Endothelial cell of umbilical vein (primary cell): ENCODE measurements at regions not wholly inside any gene's neighbourhood (a gene's known extent, or its start where the extent isn't known, plus 50 kb on each side); places are given as distances from the start of the nearest gene placed in this dataset.

Experiments used
- BruUV-seq: library from RNA; stranded (reverse); fragments of 400-500 nt; replicated peaks from 2 replicates; lab custom pipeline; 2021; lab: Mats Ljungman, UMichigan
- CTCF ChIA-PET: fragments of 300-600, 350-600 bp; sonication (Branson Sonifier 250); formaldehyde crosslinking; loops from one replicate; lab custom pipeline; 2021; ENCODE audit warnings: antibody characterized with exemption, inconsistent platforms; lab: Charles Lee
- POLR2A ChIA-PET: fragments of 300-600, 350-600 bp; sonication (Branson Sonifier 250); formaldehyde crosslinking; loops from one replicate; lab custom pipeline; 2021; ENCODE audit warnings: antibody characterized with exemption, inconsistent platforms; lab: Charles Lee
- DNase-seq: peaks from one replicate; pipeline ENCODE4 v3.0.0-alpha.2; 2011; ENCODE audit warnings: low read depth, low spot score
- FAIRE-seq: peaks from 2 replicates; lab custom pipeline; 2011; peaks lifted over from hg19 to GRCh38; lab: Jason Lieb, UNC
- H2AFZ ChIP-seq: 2 replicates; pipeline ENCODE4 v1.6.0; 2012; ENCODE audit warnings: low read depth, low read length, control low read depth, inconsistent platforms
- H3K27ac ChIP-seq: 2 replicates; pipeline ENCODE4 v1.5.1; 2011; ENCODE audit warnings: low read depth, mild to moderate bottlenecking, control low read depth, low read length, moderate library complexity; ENCODE audit not compliant: insufficient read depth
- H3K27me3 ChIP-seq, 2 experiments: 2 replicates each; pipeline versions ENCODE4 v1.6.0 to v1.6.1; 2011; ENCODE audit warnings: low read length in 2 of 2, mixed read lengths in 1 of 2; ENCODE audit not compliant: control insufficient read depth in 2 of 2, insufficient read depth in 2 of 2
- H3K36me3 ChIP-seq, 2 experiments: 2 replicates in 1 of 2; 3 replicates in 1 of 2; pipeline ENCODE4 v1.5.1; 2011; ENCODE audit warnings: low read length in 2 of 2, mild to moderate bottlenecking in 1 of 2, moderate library complexity in 1 of 2; ENCODE audit not compliant: control insufficient read depth in 2 of 2, insufficient read depth in 2 of 2; ENCODE audit errors: extremely low read depth in 1 of 2
- H3K4me1 ChIP-seq: 3 replicates; pipeline ENCODE4 v1.5.1; 2011; ENCODE audit warnings: mild to moderate bottlenecking, low read length; ENCODE audit not compliant: control insufficient read depth, insufficient read depth; ENCODE audit errors: extremely low read depth
- H3K4me2 ChIP-seq: 2 replicates; pipeline ENCODE4 v1.6.1; 2011; ENCODE audit warnings: low read length, control low read depth, mixed read lengths; ENCODE audit not compliant: insufficient read depth
- H3K4me3 ChIP-seq, 3 experiments: fragments of 200-600 bp in 1 of 3; sonication (generic), shearing (Covaris generic) in 1 of 3; replicated peaks in 1 of 3; 2 replicates each; pipeline ENCODE4 v1.5.1; 2011 to 2016; ENCODE audit warnings: control low read depth in 3 of 3, low read length in 3 of 3, mild to moderate bottlenecking in 2 of 3, inconsistent platforms in 1 of 3, low read depth in 1 of 3, moderate library complexity in 1 of 3; ENCODE audit not compliant: insufficient read depth in 1 of 3
- H3K79me2 ChIP-seq: 2 replicates; pipeline ENCODE4 v1.6.0; 2012; ENCODE audit warnings: low read length, inconsistent platforms; ENCODE audit not compliant: control insufficient read depth, insufficient read depth
- H3K9ac ChIP-seq: replicated peaks from 2 replicates; pipeline ENCODE3; 2011; ENCODE audit warnings: low read length, control low read depth; ENCODE audit not compliant: insufficient read depth; ENCODE audit errors: extremely low read depth
- H3K9me1 ChIP-seq: replicated peaks from 3 replicates; pipeline ENCODE4 v1.6.0; 2011; ENCODE audit warnings: mild to moderate bottlenecking, low read length; ENCODE audit not compliant: control insufficient read depth, insufficient read depth; ENCODE audit errors: extremely low read depth
- H3K9me3 ChIP-seq: replicated peaks from 2 replicates; pipeline ENCODE4 v1.5.1; 2012; ENCODE audit warnings: low read length, inconsistent platforms; ENCODE audit not compliant: control insufficient read depth, insufficient read depth
- H4K20me1 ChIP-seq: replicated peaks from 2 replicates; pipeline ENCODE3; 2011; ENCODE audit warnings: mild to moderate bottlenecking, low read length; ENCODE audit not compliant: control insufficient read depth, insufficient read depth; ENCODE audit errors: extremely low read depth
- EZH2 ChIP-seq: IDR thresholded peaks from 2 replicates; pipeline ENCODE4 v1.6.1; 2012; ENCODE audit warnings: borderline replicate concordance, low read depth, mild to moderate bottlenecking, moderate library complexity, low read length, inconsistent platforms; ENCODE audit not compliant: severe bottlenecking
- FOS ChIP-seq: IDR thresholded peaks from 2 replicates; pipeline ENCODE4 v1.6.1; 2011; ENCODE audit warnings: mild to moderate bottlenecking, low read length, moderate library complexity, borderline replicate concordance; ENCODE audit not compliant: insufficient read depth
- GATA2 ChIP-seq: IDR thresholded peaks from 2 replicates; pipeline ENCODE4 v1.7.0; 2011; ENCODE audit warnings: low read depth, mild to moderate bottlenecking, moderate library complexity, mixed read lengths, low read length; ENCODE audit not compliant: insufficient read length, insufficient read depth
- JUN ChIP-seq: IDR thresholded peaks from 2 replicates; pipeline ENCODE4 v1.6.1; 2011; ENCODE audit warnings: borderline replicate concordance, low read depth; ENCODE audit not compliant: insufficient read length, insufficient read depth
- MYC ChIP-seq: IDR thresholded peaks from one replicate; pipeline ENCODE4 v1.6.1; 2011; ENCODE audit warnings: mild to moderate bottlenecking, low read depth, low read length
- POLR2A ChIP-seq: IDR thresholded peaks from 2 replicates; pipeline ENCODE4 v1.6.1; 2012; ENCODE audit warnings: low read depth, mild to moderate bottlenecking, control low read depth, low read length
- POLR2AphosphoS5 ChIP-seq: IDR thresholded peaks from 2 replicates; pipeline ENCODE4 v1.6.1; 2012; ENCODE audit warnings: low read depth, mild to moderate bottlenecking, control low read depth, low read length, moderate library complexity; ENCODE audit not compliant: insufficient read depth
- dilution Hi-C: fragments of 300-500 bp; cut with MboI; formaldehyde crosslinking; loops from one replicate; pipeline ENCODE4 v1.15.0; 2019; ENCODE audit warnings: low sequenced_read_pairs; ENCODE audit not compliant: extremely low pct_ligation_motif_present
- intact Hi-C: fragments of 100-400 bp; cut with micrococcal nuclease; formaldehyde crosslinking; loops from one replicate; pipeline ENCODE4 v1.10.0; 2022
- TF ChIP-seq, protein P1 (sequence below): IDR thresholded peaks from 2 replicates; pipeline ENCODE4 v1.6.1; 2011; ENCODE audit not compliant: insufficient read depth, insufficient read length
- TF ChIP-seq, protein P2 (sequence below), 2 donors: IDR thresholded peaks; 1 replicate in 1 of 2; 2 replicates in 1 of 2; pipeline ENCODE4 v1.5.1; 2011; ENCODE audit warnings: low read length in 2 of 2, mild to moderate bottlenecking in 2 of 2, moderate library complexity in 2 of 2, control low read depth in 1 of 2, inconsistent platforms in 1 of 2, low read depth in 1 of 2; ENCODE audit not compliant: insufficient read depth in 1 of 2; ENCODE audit errors: extremely low read depth in 1 of 2

DNA sequence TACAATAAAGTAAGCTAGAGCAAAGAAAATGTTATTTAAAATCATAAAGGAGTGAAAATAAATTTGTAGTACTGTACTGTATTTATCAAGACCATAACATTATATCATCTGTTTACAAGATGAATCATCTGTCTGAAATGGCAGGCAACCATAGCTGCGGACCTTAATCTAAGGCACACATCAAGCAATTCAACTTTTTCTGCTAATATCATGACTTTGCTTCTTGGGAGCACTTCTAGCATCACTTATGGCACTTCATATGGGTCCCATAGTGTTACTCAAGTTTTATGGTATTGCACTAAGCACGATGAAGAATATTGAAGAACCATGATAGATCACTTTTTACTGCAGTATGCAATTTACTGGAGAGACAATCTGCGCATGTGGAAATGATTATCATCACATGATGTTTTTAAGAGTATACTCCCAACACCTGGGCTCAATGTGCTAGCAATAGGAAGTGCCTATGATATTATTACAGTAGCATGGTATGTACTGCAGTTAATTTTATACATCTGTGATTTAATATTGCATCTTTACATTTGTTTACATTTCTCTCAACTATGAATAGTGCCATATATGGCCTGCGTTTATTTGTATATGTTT lies 137.7 kb upstream of the NECTIN3 start:
- dilution Hi-C loops = no loop called here
- Histone ChIP-seq H3K4me1 (no peaks in the 10 kb centered on the region), H3K9me1 (no peaks in the 10 kb centered on the region), H3K27ac (no peak overlapping the region), H3K36me3 (no peaks in the 10 kb centered on the region), H3K27me3 (no peaks in the 10 kb centered on the region), H3K4me3 (no peak overlapping the region), H3K79me2 (no peaks in the 10 kb centered on the region), H3K9ac (no peak overlapping the region), H3K9me3 (no peaks in the 10 kb centered on the region), H4K20me1 (no peaks in the 10 kb centered on the region), H3K4me2 (no peak overlapping the region), H2AFZ (no peak overlapping the region)
- BruUV-seq = no TSS peak
- no peak for TF ChIP-seq MYC
- TF ChIP-seq JUN = no peak
- TF ChIP-seq POLR2AphosphoS5 = no peak
- TF ChIP-seq GATA2 = no peak
- TF ChIP-seq POLR2A = no peak
- TF ChIP-seq, protein P1, sequence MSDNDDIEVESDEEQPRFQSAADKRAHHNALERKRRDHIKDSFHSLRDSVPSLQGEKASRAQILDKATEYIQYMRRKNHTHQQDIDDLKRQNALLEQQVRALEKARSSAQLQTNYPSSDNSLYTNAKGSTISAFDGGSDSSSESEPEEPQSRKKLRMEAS = no peak
- no peak for TF ChIP-seq EZH2
- TF ChIP-seq FOS = no peak
- TF ChIP-seq, protein P2, sequence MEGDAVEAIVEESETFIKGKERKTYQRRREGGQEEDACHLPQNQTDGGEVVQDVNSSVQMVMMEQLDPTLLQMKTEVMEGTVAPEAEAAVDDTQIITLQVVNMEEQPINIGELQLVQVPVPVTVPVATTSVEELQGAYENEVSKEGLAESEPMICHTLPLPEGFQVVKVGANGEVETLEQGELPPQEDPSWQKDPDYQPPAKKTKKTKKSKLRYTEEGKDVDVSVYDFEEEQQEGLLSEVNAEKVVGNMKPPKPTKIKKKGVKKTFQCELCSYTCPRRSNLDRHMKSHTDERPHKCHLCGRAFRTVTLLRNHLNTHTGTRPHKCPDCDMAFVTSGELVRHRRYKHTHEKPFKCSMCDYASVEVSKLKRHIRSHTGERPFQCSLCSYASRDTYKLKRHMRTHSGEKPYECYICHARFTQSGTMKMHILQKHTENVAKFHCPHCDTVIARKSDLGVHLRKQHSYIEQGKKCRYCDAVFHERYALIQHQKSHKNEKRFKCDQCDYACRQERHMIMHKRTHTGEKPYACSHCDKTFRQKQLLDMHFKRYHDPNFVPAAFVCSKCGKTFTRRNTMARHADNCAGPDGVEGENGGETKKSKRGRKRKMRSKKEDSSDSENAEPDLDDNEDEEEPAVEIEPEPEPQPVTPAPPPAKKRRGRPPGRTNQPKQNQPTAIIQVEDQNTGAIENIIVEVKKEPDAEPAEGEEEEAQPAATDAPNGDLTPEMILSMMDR (IDR thresholded peaks at IDR 0.05; ENCODE audit: extremely low read depth in 1 of 2, insufficient read depth in 1 of 2, low read depth in 1 of 2, low read length in 2 of 2) = no peak
- ChIA-PET CTCF (no interaction called here), POLR2A (no interaction called here)
- DNase-seq (no peak), FAIRE-seq (no peak)
- intact Hi-C loops = no loop called here
